HepG2 (cell line): ENCODE measurements at regions not wholly inside any gene's neighbourhood (a gene's known extent, or its start where the extent isn't known, plus 50 kb on each side); places are given as distances from the start of the nearest gene placed in this dataset.

Experiments used
- ATAC-seq: fragments of 200-7000 bp; cut with Tn5 transposase; 3 replicates; pipeline ENCODE4 v1.9.1; 2020; ENCODE audit warnings: mild to moderate bottlenecking, moderate library complexity
- BruUV-seq: library from RNA; stranded (reverse); fragments of 400-500 nt; replicated peaks from 2 replicates; lab custom pipeline; 2021; lab: Mats Ljungman, UMichigan
- CTCF ChIA-PET: fragments of 300-600 bp; formaldehyde crosslinking; extraction: SDS; loops from one replicate; lab custom pipeline; 2021; ENCODE audit warnings: low total read pairs, inconsistent platforms, low intra/inter-chr PET ratio; lab: Yijun Ruan, JAX
- POLR2A ChIA-PET: fragments of 350-600 bp; sonication (Branson Sonifier 250); formaldehyde crosslinking; loops from one replicate; lab custom pipeline; 2020; ENCODE audit warnings: antibody characterized with exemption, inconsistent platforms; lab: Yijun Ruan, JAX
- DNase-seq: peaks from one replicate; pipeline ENCODE4 v3.0.0-alpha.2; 2015; ENCODE audit warnings: low spot score
- FAIRE-seq: peaks from 3 replicates; lab custom pipeline; 2011; peaks lifted over from hg19 to GRCh38; lab: Jason Lieb, UNC
- H2AFZ ChIP-seq: one replicate; pipeline ENCODE4 v1.6.1; 2011; ENCODE audit warnings: low read length, inconsistent platforms
- H3K27ac ChIP-seq: fragments of 300-600 bp; 3 replicates; pipeline ENCODE4 v1.8.0; 2011; ENCODE audit warnings: mixed run types, mild to moderate bottlenecking, mixed read lengths, low read length, inconsistent platforms; ENCODE audit not compliant: insufficient read depth; ENCODE audit errors: extremely low read length
- H3K27me3 ChIP-seq, 2 experiments: fragments of 200-600 bp in 1 of 2; 2 replicates in 1 of 2; 3 replicates in 1 of 2; pipeline versions ENCODE4 v1.6.0 to v1.8.0; 2011; ENCODE audit warnings: low read length in 2 of 2, mild to moderate bottlenecking in 2 of 2, moderate library complexity in 2 of 2, inconsistent platforms in 1 of 2; ENCODE audit not compliant: insufficient read depth in 2 of 2, control insufficient read depth in 1 of 2
- H3K36me3 ChIP-seq, 2 experiments: fragments of 200-600 bp in 1 of 2; replicated peaks in 1 of 2; 2 replicates in 1 of 2; 3 replicates in 1 of 2; pipeline versions ENCODE4 v1.5.1 to v1.8.0; 2011; ENCODE audit warnings: low read length in 2 of 2, inconsistent platforms in 1 of 2; ENCODE audit not compliant: insufficient read depth in 2 of 2, control insufficient read depth in 1 of 2
- H3K4me1 ChIP-seq: 2 replicates; pipeline ENCODE4 v1.5.1; 2012; ENCODE audit warnings: low read length, inconsistent platforms; ENCODE audit not compliant: insufficient read depth
- H3K4me2 ChIP-seq: 2 replicates; pipeline ENCODE4 v1.6.0; 2011; ENCODE audit warnings: low read depth, low read length, inconsistent platforms
- H3K4me3 ChIP-seq, 3 experiments: fragments of 200-600 bp in 1 of 3; sonication (generic), shearing (Covaris generic) in 1 of 3; replicated peaks in 1 of 3; 2 replicates each; pipeline ENCODE4 v1.5.1; 2011 to 2016; ENCODE audit warnings: low read length in 3 of 3, inconsistent platforms in 2 of 3, low read depth in 2 of 3, mild to moderate bottlenecking in 2 of 3, control low read depth in 1 of 3, mixed read lengths in 1 of 3; ENCODE audit not compliant: insufficient read depth in 1 of 3
- H3K79me2 ChIP-seq: one replicate; pipeline ENCODE4 v1.6.1; 2011; ENCODE audit warnings: low read length, inconsistent platforms; ENCODE audit not compliant: insufficient read depth
- H3K9ac ChIP-seq: 2 replicates; pipeline ENCODE4 v1.6.0; 2011; ENCODE audit warnings: mild to moderate bottlenecking, low read depth, low read length, inconsistent platforms; ENCODE audit not compliant: insufficient read depth
- H3K9me3 ChIP-seq: 2 replicates; pipeline ENCODE4 v1.5.1; 2012; ENCODE audit warnings: mild to moderate bottlenecking, low read length
- H4K20me1 ChIP-seq: 2 replicates; pipeline ENCODE4 v1.6.0; 2011; ENCODE audit warnings: inconsistent platforms, mild to moderate bottlenecking, low read length, moderate library complexity; ENCODE audit not compliant: insufficient read depth
- AGO1 ChIP-seq: fragments of 200-400 bp; formaldehyde crosslinking; IDR thresholded peaks from 2 replicates; pipeline ENCODE4 v1.6.1; 2017; ENCODE audit warnings: mild to moderate bottlenecking, low read depth, low read length, moderate library complexity; ENCODE audit not compliant: poor library complexity, severe bottlenecking
- ARNT ChIP-seq: fragments of 450-650 bp; IDR thresholded peaks from 2 replicates; pipeline ENCODE4 v1.6.1; 2017
- CCDC6 ChIP-seq: sonication (generic); formaldehyde crosslinking; IDR thresholded peaks from 2 replicates; pipeline ENCODE4 v1.8.1; 2022; ENCODE audit warnings: mild to moderate bottlenecking, missing genetic modification reagents, moderate library complexity
- CEBPG ChIP-seq: IDR thresholded peaks from 2 replicates; pipeline ENCODE4 v1.6.1; 2016
- CREM ChIP-seq, 2 experiments: sonication (generic) in 1 of 2; formaldehyde crosslinking in 1 of 2; IDR thresholded peaks; 2 replicates each; pipeline versions ENCODE4 v1.4.0 to v1.6.1; 2016 to 2020; ENCODE audit warnings: antibody characterized with exemption in 1 of 2, mild to moderate bottlenecking in 1 of 2, missing genetic modification reagents in 1 of 2
- DR1 ChIP-seq: sonication (generic); formaldehyde crosslinking; IDR thresholded peaks from 2 replicates; pipeline ENCODE4 v1.8.0; 2021; ENCODE audit warnings: mild to moderate bottlenecking, missing genetic modification reagents, inconsistent platforms
- FOXO1 ChIP-seq: sonication (generic); formaldehyde crosslinking; IDR thresholded peaks from 2 replicates; pipeline ENCODE4 v1.4.0; 2020; ENCODE audit warnings: missing genetic modification reagents
- FOXP1 ChIP-seq, 2 experiments: fragments of 450-650 bp in 1 of 2; IDR thresholded peaks; 2 replicates each; pipeline ENCODE4 v1.6.1; 2017 to 2018; ENCODE audit warnings: antibody characterized with exemption in 1 of 2
- KLF15 ChIP-seq: sonication (generic); formaldehyde crosslinking; IDR thresholded peaks from 2 replicates; pipeline ENCODE4 v1.8.1; 2023; ENCODE audit warnings: borderline replicate concordance, mild to moderate bottlenecking, inconsistent platforms, missing genetic modification reagents, mixed read lengths
- MXI1 ChIP-seq: IDR thresholded peaks from 3 replicates; pipeline ENCODE4 v1.6.1; 2012; ENCODE audit warnings: low read depth, low read length, inconsistent platforms, borderline replicate concordance
- NFIB ChIP-seq: sonication (generic); formaldehyde crosslinking; IDR thresholded peaks from 2 replicates; pipeline ENCODE4 v1.9.0; 2021; ENCODE audit warnings: missing genetic modification reagents, mild to moderate bottlenecking, borderline replicate concordance
- NR3C1 ChIP-seq: sonication (generic); formaldehyde crosslinking; IDR thresholded peaks from 2 replicates; pipeline ENCODE4 v1.4.0; 2020; ENCODE audit warnings: missing genetic modification reagents
- NRL ChIP-seq: sonication (generic); formaldehyde crosslinking; IDR thresholded peaks from 2 replicates; pipeline ENCODE4 v1.5.0; 2020; ENCODE audit warnings: missing genetic modification reagents, mild to moderate bottlenecking, moderate library complexity, borderline replicate concordance
- PITX1 ChIP-seq: sonication (generic); formaldehyde crosslinking; IDR thresholded peaks from 2 replicates; pipeline ENCODE4 v1.5.1; 2020; ENCODE audit warnings: mild to moderate bottlenecking, missing genetic modification reagents
- RXRA ChIP-seq: sonication (generic); formaldehyde crosslinking; IDR thresholded peaks from 2 replicates; pipeline ENCODE4 v1.5.1; 2020; ENCODE audit warnings: missing genetic modification reagents
- SMAD3 ChIP-seq: sonication (generic); formaldehyde crosslinking; IDR thresholded peaks from 2 replicates; pipeline ENCODE4 v1.4.0; 2020; ENCODE audit warnings: missing genetic modification reagents
- ZKSCAN8 ChIP-seq: IDR thresholded peaks from 2 replicates; pipeline ENCODE4 v1.6.1; 2016; ENCODE audit warnings: borderline replicate concordance, missing genetic modification reagents, missing compliant biosample characterization
- WGBS: methylation state at CpG from one replicate; pipeline ENCODE4 v1.1.6; 2017; ENCODE audit warnings: low lambda C conversion rate; 5-methylcytosine and 5-hydroxymethylcytosine counted together
- in situ Hi-C: cut with HindIII; loops from 2 replicates; pipeline ENCODE4 v1.10.0; 2017; ENCODE audit warnings: low pct_unique_long_range_greater_than_20kb; ENCODE audit not compliant: extremely low pct_ligation_motif_present
- intact Hi-C: fragments of 100-400 bp; cut with micrococcal nuclease; formaldehyde crosslinking; loops from one replicate; pipeline ENCODE4 v1.10.0; 2022; ENCODE audit not compliant: unreplicated experiment
- TF ChIP-seq, protein P1 (sequence below): sonication (generic); formaldehyde crosslinking; conservative IDR thresholded peaks from 2 replicates; pipeline ENCODE4 v1.8.0; 2022; ENCODE audit warnings: missing genetic modification reagents
- TF ChIP-seq, protein P2 (sequence below): sonication (generic); formaldehyde crosslinking; IDR thresholded peaks from 2 replicates; pipeline ENCODE4 v1.5.1; 2020; ENCODE audit warnings: mild to moderate bottlenecking, moderate library complexity, missing genetic modification reagents

DNA sequence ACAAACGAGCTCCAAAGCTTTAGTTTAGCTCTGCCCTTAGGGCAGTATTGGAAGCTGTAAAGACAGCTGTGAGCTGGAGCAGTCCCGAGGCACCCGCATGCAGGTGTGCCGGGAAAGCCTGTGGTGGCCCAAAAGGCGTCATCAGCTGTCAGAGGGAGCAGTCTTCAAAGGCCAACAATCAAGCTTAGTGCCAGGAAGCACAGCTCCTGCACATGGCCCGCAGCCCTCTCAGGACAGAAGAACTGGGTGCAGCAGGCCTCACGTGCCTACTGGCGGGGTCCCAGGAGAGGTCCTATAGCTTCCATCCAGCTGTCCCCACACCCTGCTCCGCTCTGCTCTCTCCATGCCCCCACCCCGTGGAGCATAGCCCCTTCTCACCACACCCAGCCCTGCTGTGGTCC, 92.2 kb upstream of the TRIM2 start:
- no peak for FAIRE-seq
- no peak overlapping the region for H2AFZ ChIP-seq
- no peak overlapping the region for H3K27ac ChIP-seq
- no peak overlapping the region for H3K9ac ChIP-seq
- H3K4me2 ChIP-seq, result no peak overlapping the region
- no peak for DNase-seq
- H3K4me3 ChIP-seq, result no peak overlapping the region
- ATAC-seq, result no peak
- no peaks in the 10 kb centered on the region for H3K36me3 ChIP-seq
- WGBS, result 32% methylated on average over 5 of the region's 10 CpGs
- intact Hi-C loops (no loop called here), in situ Hi-C loops (no loop called here)
- POLR2A ChIA-PET, result no interaction called here
- no peaks in the 10 kb centered on the region for H3K79me2 ChIP-seq
- TF ChIP-seq ZKSCAN8 (CRISPR knock-in tag) (no peak), PITX1 (CRISPR knock-in tag) (no peak), SMAD3 (CRISPR knock-in tag) (no peak), ARNT (no peak), KLF15 (CRISPR knock-in tag) (no peak), FOXP1 (IDR thresholded peaks at IDR 0.05) (no peak), FOXP1 (CRISPR knock-in tag; IDR thresholded peaks at IDR 0.05) (no peak), NRL (no peak), AGO1 (no peak), CEBPG (CRISPR knock-in tag) (no peak), CREM (IDR thresholded peaks at IDR 0.05) (no peak), CREM (CRISPR knock-in tag; IDR thresholded peaks at IDR 0.05) (no peak), FOXO1 (CRISPR knock-in tag) (no peak), CCDC6 (CRISPR knock-in tag) (no peak), MXI1 (no peak), RXRA (no peak), DR1 (CRISPR knock-in tag) (no peak), NR3C1 (CRISPR knock-in tag) (no peak), NFIB (no peak)
- TF ChIP-seq, protein P1, sequence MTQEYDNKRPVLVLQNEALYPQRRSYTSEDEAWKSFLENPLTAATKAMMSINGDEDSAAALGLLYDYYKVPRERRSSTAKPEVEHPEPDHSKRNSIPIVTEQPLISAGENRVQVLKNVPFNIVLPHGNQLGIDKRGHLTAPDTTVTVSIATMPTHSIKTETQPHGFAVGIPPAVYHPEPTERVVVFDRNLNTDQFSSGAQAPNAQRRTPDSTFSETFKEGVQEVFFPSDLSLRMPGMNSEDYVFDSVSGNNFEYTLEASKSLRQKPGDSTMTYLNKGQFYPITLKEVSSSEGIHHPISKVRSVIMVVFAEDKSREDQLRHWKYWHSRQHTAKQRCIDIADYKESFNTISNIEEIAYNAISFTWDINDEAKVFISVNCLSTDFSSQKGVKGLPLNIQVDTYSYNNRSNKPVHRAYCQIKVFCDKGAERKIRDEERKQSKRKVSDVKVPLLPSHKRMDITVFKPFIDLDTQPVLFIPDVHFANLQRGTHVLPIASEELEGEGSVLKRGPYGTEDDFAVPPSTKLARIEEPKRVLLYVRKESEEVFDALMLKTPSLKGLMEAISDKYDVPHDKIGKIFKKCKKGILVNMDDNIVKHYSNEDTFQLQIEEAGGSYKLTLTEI, result no peak
- TF ChIP-seq, protein P2, sequence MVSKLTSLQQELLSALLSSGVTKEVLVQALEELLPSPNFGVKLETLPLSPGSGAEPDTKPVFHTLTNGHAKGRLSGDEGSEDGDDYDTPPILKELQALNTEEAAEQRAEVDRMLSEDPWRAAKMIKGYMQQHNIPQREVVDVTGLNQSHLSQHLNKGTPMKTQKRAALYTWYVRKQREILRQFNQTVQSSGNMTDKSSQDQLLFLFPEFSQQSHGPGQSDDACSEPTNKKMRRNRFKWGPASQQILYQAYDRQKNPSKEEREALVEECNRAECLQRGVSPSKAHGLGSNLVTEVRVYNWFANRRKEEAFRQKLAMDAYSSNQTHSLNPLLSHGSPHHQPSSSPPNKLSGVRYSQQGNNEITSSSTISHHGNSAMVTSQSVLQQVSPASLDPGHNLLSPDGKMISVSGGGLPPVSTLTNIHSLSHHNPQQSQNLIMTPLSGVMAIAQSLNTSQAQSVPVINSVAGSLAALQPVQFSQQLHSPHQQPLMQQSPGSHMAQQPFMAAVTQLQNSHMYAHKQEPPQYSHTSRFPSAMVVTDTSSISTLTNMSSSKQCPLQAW, result no peak
- no peaks in the 10 kb centered on the region for H3K9me3 ChIP-seq
- peaks cover 0 to 34% of the 10 kb centered on the region in 2 experiments; a peak in 4 of 5 replicates for H3K27me3 ChIP-seq
- no TSS peak for BruUV-seq
- no peaks in the 10 kb centered on the region for H4K20me1 ChIP-seq
- H3K4me1 ChIP-seq, result peaks cover 11% of the 10 kb centered on the region; the same call in 1 of the 2 replicates
- CTCF ChIA-PET, result no interaction called here
